GM21619 (cell line): ENCODE measurements at regions not wholly inside any gene's neighbourhood (a gene's known extent, or its start where the extent isn't known, plus 50 kb on each side); places are given as distances from the start of the nearest gene placed in this dataset.

Experiments
- ATAC-seq: cut with Tn5 transposase; IDR thresholded peaks from one replicate; pipeline ENCODE4 v1.9.1; 2021; ENCODE audit not compliant: unreplicated experiment

- ATAC-seq, result no peak
These were observed 291.8 kb upstream of the CAMK1G start for GRCh38 chr1:209291715-209292114.

GRCh38 chr1:209302779-209303568 lies 280.5 kb upstream of the CAMK1G start:
- ATAC-seq, result no peak

- no peak for ATAC-seq
These were observed 279.3 kb upstream of the CAMK1G start for GRCh38 chr1:209304166-209304565.

- no peak for ATAC-seq
These were observed 278.1 kb upstream of the CAMK1G start for GRCh38 chr1:209305221-209305954.

- ATAC-seq, result no peak
These were observed 275.7 kb upstream of the CAMK1G start for GRCh38 chr1:209307846-209308245.

- no peak for ATAC-seq
These were observed 274.3 kb upstream of the CAMK1G start for GRCh38 chr1:209309198-209309597.

- ATAC-seq, result no peak
These were observed 271.7 kb upstream of the CAMK1G start for GRCh38 chr1:209311770-209312169.

- ATAC-seq, result no peak
These were observed 266.6 kb upstream of the CAMK1G start for GRCh38 chr1:209316929-209317328.

- ATAC-seq, result no peak
These were observed 265.1 kb upstream of the CAMK1G start for GRCh38 chr1:209318181-209319056.

GRCh38 chr1:209319057-209319432 lies 264.5 kb upstream of the CAMK1G start:
- no peak for ATAC-seq

GRCh38 chr1:209319549-209319948 lies 264.0 kb upstream of the CAMK1G start:
- no peak for ATAC-seq

- ATAC-seq, result no peak
These were observed 259.8 kb upstream of the CAMK1G start for GRCh38 chr1:209323743-209324142.

- no peak for ATAC-seq
These were observed 258.3 kb upstream of the CAMK1G start for GRCh38 chr1:209324901-209325871.

- ATAC-seq, result no peak
These were observed 257.4 kb upstream of the CAMK1G start for GRCh38 chr1:209326076-209326475.

GRCh38 chr1:209326831-209327230 lies 256.7 kb upstream of the CAMK1G start:
- no peak for ATAC-seq

- ATAC-seq, result no peak
These were observed 255.3 kb upstream of the CAMK1G start for GRCh38 chr1:209328196-209328595.

- ATAC-seq, result no peak
These were observed 248.3 kb upstream of the CAMK1G start for GRCh38 chr1:209335178-209335577.

- ATAC-seq, result no peak
These were observed 242.4 kb upstream of the CAMK1G start for GRCh38 chr1:209341146-209341545.

GRCh38 chr1:209341673-209342420 lies 241.7 kb upstream of the CAMK1G start:
- ATAC-seq, result no peak
